ENCODE measurements at regions not wholly inside any gene's neighbourhood (a gene's known extent, or its start where the extent isn't known, plus 50 kb on each side); places are given as distances from the start of the nearest gene placed in this dataset.

- Histone ChIP-seq H3K36me3 (ENCODE audit: control insufficient read depth in 3 of 3, insufficient read depth in 3 of 3, low read length in 3 of 3) (no peaks in the 10 kb centered on the region), H3K9ac (ENCODE audit: low read depth in 1 of 3, low read length in 3 of 3) (no peak overlapping the region), H3K4me3 (ENCODE audit: low read length in 3 of 3) (no peak overlapping the region), H3K27ac (ENCODE audit: low read depth, low read length) (no peak overlapping the region), H3K27me3 (ENCODE audit: control insufficient read depth in 3 of 3, insufficient read depth in 3 of 3, low read length in 3 of 3) (peaks cover 16 to 30% (median 27%) of the 10 kb centered on the region in 3 donors), H3K4me1 (ENCODE audit: control insufficient read depth in 3 of 3, insufficient read depth in 3 of 3, low read length in 3 of 3) (peaks cover 3 to 7% (median 5%) of the 10 kb centered on the region in 3 donors), H3K9me3 (ENCODE audit: control insufficient read depth in 3 of 3, low read length in 3 of 3) (no peaks in the 10 kb centered on the region)
These were observed 123.4 kb downstream of the OLFM1 start for GRCh38 chr9:135210676-135211523.

GRCh38 chr9:135211524-135211890 lies 124.0 kb downstream of the OLFM1 start:
- Histone ChIP-seq H3K9ac (ENCODE audit: low read depth in 1 of 3, low read length in 3 of 3) (no peak overlapping the region), H3K4me3 (ENCODE audit: low read length in 3 of 3) (no peak overlapping the region), H3K9me3 (ENCODE audit: control insufficient read depth in 3 of 3, low read length in 3 of 3) (no peaks in the 10 kb centered on the region), H3K27me3 (ENCODE audit: control insufficient read depth in 3 of 3, insufficient read depth in 3 of 3, low read length in 3 of 3) (peaks cover 22 to 36% (median 34%) of the 10 kb centered on the region in 3 donors), H3K27ac (ENCODE audit: low read depth, low read length) (no peak overlapping the region), H3K4me1 (ENCODE audit: control insufficient read depth in 3 of 3, insufficient read depth in 3 of 3, low read length in 3 of 3) (peaks cover 5 to 9% (median 7%) of the 10 kb centered on the region in 3 donors), H3K36me3 (ENCODE audit: control insufficient read depth in 3 of 3, insufficient read depth in 3 of 3, low read length in 3 of 3) (no peaks in the 10 kb centered on the region)

DNA sequence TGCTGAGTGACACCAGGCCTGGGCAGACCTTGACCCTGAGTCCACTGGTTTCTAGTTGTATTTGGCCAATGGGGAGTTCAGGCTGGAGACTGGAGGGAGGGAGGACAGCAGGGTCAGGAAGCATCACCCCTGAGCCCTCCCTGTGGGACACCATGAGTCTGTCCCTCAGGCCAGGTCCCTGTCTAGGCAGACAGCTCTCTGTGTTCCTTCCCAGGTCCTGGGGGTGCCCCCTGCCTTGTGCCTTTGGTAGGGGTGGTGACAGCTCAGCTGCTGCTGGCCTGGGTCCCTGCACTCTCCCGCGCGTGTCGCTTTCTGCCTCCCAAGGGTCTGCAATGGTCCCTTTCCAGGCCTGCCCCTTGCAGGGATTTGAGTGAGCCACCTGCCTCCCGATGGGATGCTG lies 125.5 kb downstream of the OLFM1 start:
- H3K4me1 ChIP-seq (ENCODE audit: control insufficient read depth in 3 of 3, insufficient read depth in 3 of 3, low read length in 3 of 3) = peaks cover 9 to 20% (median 13%) of the 10 kb centered on the region in 3 donors
- H3K4me3 ChIP-seq (ENCODE audit: low read length in 3 of 3) = no peak overlapping the region
- no peak overlapping the region for H3K27ac ChIP-seq (ENCODE audit: low read depth, low read length)
- no peaks in the 10 kb centered on the region for H3K9me3 ChIP-seq (ENCODE audit: control insufficient read depth in 3 of 3, low read length in 3 of 3)
- H3K27me3 ChIP-seq (ENCODE audit: control insufficient read depth in 3 of 3, insufficient read depth in 3 of 3, low read length in 3 of 3) = peaks cover 33 to 51% (median 48%) of the 10 kb centered on the region in 3 donors
- H3K9ac ChIP-seq (ENCODE audit: low read depth in 1 of 3, low read length in 3 of 3) = no peak overlapping the region
- no peaks in the 10 kb centered on the region for H3K36me3 ChIP-seq (ENCODE audit: control insufficient read depth in 3 of 3, insufficient read depth in 3 of 3, low read length in 3 of 3)

DNA sequence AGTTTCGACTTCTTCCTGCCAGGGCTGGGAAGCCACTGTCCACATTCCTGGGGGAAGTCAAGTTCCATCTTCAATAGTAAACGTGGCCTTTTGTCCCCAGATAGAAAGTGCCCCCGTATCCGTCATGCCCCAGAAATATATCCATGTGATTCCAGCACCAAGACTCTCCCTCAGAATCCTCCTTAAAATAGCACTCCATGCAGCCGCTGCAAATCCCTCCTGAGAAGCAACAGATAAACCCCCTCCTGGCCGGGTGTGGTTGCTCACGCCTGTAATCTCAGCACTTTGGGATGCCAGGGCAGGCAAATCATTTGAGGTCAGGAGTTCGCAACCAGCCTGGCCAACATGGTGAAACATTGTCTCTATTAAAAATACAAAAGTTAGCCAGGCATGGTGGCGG lies 126.1 kb downstream of the OLFM1 start:
- no peak overlapping the region for H3K27ac ChIP-seq (ENCODE audit: low read depth, low read length)
- no peak overlapping the region for H3K9ac ChIP-seq (ENCODE audit: low read depth in 1 of 3, low read length in 3 of 3)
- no peak overlapping the region for H3K4me3 ChIP-seq (ENCODE audit: low read length in 3 of 3)
- H3K4me1 ChIP-seq (ENCODE audit: control insufficient read depth in 3 of 3, insufficient read depth in 3 of 3, low read length in 3 of 3) = peaks cover 13 to 25% (median 14%) of the 10 kb centered on the region in 3 donors
- peaks cover 38 to 57% (median 52%) of the 10 kb centered on the region in 3 donors for H3K27me3 ChIP-seq (ENCODE audit: control insufficient read depth in 3 of 3, insufficient read depth in 3 of 3, low read length in 3 of 3)
- H3K9me3 ChIP-seq (ENCODE audit: control insufficient read depth in 3 of 3, low read length in 3 of 3) = no peaks in the 10 kb centered on the region
- H3K36me3 ChIP-seq (ENCODE audit: control insufficient read depth in 3 of 3, insufficient read depth in 3 of 3, low read length in 3 of 3) = no peaks in the 10 kb centered on the region

GRCh38 chr9:135214054-135214640 lies 126.7 kb downstream of the OLFM1 start:
- no peak overlapping the region for H3K27ac ChIP-seq (ENCODE audit: low read depth, low read length)
- H3K27me3 ChIP-seq (ENCODE audit: control insufficient read depth in 3 of 3, insufficient read depth in 3 of 3, low read length in 3 of 3) = peaks cover 43 to 62% (median 56%) of the 10 kb centered on the region in 3 donors
- H3K9ac ChIP-seq (ENCODE audit: low read depth in 1 of 3, low read length in 3 of 3) = no peak overlapping the region
- H3K4me3 ChIP-seq (ENCODE audit: low read length in 3 of 3) = no peak overlapping the region
- no peaks in the 10 kb centered on the region for H3K36me3 ChIP-seq (ENCODE audit: control insufficient read depth in 3 of 3, insufficient read depth in 3 of 3, low read length in 3 of 3)
- peaks cover 13 to 25% (median 17%) of the 10 kb centered on the region in 3 donors for H3K4me1 ChIP-seq (ENCODE audit: control insufficient read depth in 3 of 3, insufficient read depth in 3 of 3, low read length in 3 of 3)
- H3K9me3 ChIP-seq (ENCODE audit: control insufficient read depth in 3 of 3, low read length in 3 of 3) = no peaks in the 10 kb centered on the region

GRCh38 chr9:135214706-135215105 lies 127.2 kb downstream of the OLFM1 start:
- H3K27me3 ChIP-seq (ENCODE audit: control insufficient read depth in 3 of 3, insufficient read depth in 3 of 3, low read length in 3 of 3) = peaks cover 43 to 65% (median 60%) of the 10 kb centered on the region in 3 donors
- H3K36me3 ChIP-seq (ENCODE audit: control insufficient read depth in 3 of 3, insufficient read depth in 3 of 3, low read length in 3 of 3) = no peaks in the 10 kb centered on the region
- H3K9me3 ChIP-seq (ENCODE audit: control insufficient read depth in 3 of 3, low read length in 3 of 3) = no peaks in the 10 kb centered on the region
- H3K27ac ChIP-seq (ENCODE audit: low read depth, low read length) = no peak overlapping the region
- H3K9ac ChIP-seq (ENCODE audit: low read depth in 1 of 3, low read length in 3 of 3) = no peak overlapping the region
- H3K4me3 ChIP-seq (ENCODE audit: low read length in 3 of 3) = no peak overlapping the region
- H3K4me1 ChIP-seq (ENCODE audit: control insufficient read depth in 3 of 3, insufficient read depth in 3 of 3, low read length in 3 of 3) = peaks cover 13 to 25% (median 17%) of the 10 kb centered on the region in 3 donors

DNA sequence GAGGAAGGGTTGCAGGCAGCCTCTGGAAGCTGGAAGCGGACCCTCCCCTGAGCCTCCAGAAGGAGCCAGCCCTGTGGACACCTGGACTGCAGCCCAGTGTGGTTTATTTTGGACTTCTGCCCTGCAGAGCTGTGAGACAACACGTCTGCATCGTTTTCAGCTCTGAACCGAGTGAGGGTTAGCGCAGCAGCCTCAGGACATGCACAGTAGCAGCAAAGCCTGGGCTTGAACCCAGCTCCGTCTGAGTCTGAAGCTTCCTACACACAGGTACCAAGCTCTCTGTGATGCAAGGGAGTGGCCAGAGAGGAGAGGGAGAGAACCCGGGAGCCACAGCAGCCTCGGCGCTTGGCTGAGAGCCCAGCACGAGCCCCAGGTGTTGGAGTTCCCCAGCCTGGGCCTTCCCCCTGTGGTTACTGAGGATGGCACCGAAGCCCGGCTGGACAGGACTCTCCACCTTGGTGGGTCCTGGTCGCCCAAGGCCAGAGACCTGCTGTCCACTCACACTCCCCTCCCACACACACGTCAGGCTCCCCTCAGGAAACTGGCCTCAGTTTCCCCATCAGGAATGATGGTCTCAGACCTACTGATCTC lies 128.2 kb downstream of the OLFM1 start:
- H3K9ac ChIP-seq (ENCODE audit: low read depth in 1 of 3, low read length in 3 of 3) = no peak overlapping the region
- no peaks in the 10 kb centered on the region for H3K36me3 ChIP-seq (ENCODE audit: control insufficient read depth in 3 of 3, insufficient read depth in 3 of 3, low read length in 3 of 3)
- peaks cover 50 to 73% (median 69%) of the 10 kb centered on the region in 3 donors for H3K27me3 ChIP-seq (ENCODE audit: control insufficient read depth in 3 of 3, insufficient read depth in 3 of 3, low read length in 3 of 3)
- H3K4me3 ChIP-seq (ENCODE audit: low read length in 3 of 3) = no peak overlapping the region
- H3K4me1 ChIP-seq (ENCODE audit: control insufficient read depth in 3 of 3, insufficient read depth in 3 of 3, low read length in 3 of 3) = peaks cover 13 to 25% (median 17%) of the 10 kb centered on the region in 3 donors
- no peaks in the 10 kb centered on the region for H3K9me3 ChIP-seq (ENCODE audit: control insufficient read depth in 3 of 3, low read length in 3 of 3)
- H3K27ac ChIP-seq (ENCODE audit: low read depth, low read length) = no peak overlapping the region

DNA sequence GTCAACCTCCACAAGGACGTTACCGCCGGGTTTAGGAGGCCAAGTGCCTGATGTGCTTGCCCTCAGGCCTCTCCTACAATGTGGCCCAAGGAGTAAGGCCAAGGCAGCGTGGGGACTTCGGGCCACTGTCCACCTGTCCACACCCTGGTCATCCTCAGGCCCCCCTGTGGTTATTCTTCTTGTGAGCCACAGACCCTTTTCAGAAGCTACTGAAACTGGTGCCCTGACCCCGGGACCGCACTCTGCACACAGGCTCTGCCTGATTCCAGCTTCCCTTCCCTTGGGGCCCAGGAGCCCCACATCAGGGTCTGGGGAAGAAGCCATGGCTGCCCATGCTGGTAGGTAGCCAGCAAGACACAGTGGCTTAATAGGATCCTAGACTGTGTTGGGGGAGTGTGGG lies 128.8 kb downstream of the OLFM1 start:
- no peaks in the 10 kb centered on the region for H3K9me3 ChIP-seq (ENCODE audit: control insufficient read depth in 3 of 3, low read length in 3 of 3)
- H3K9ac ChIP-seq (ENCODE audit: low read depth in 1 of 3, low read length in 3 of 3) = no peak overlapping the region
- H3K27me3 ChIP-seq (ENCODE audit: control insufficient read depth in 3 of 3, insufficient read depth in 3 of 3, low read length in 3 of 3) = peaks cover 53 to 74% (median 74%) of the 10 kb centered on the region in 3 donors
- H3K36me3 ChIP-seq (ENCODE audit: control insufficient read depth in 3 of 3, insufficient read depth in 3 of 3, low read length in 3 of 3) = no peaks in the 10 kb centered on the region
- no peak overlapping the region for H3K4me3 ChIP-seq (ENCODE audit: low read length in 3 of 3)
- peaks cover 15 to 25% (median 17%) of the 10 kb centered on the region in 3 donors for H3K4me1 ChIP-seq (ENCODE audit: control insufficient read depth in 3 of 3, insufficient read depth in 3 of 3, low read length in 3 of 3)
- no peak overlapping the region for H3K27ac ChIP-seq (ENCODE audit: low read depth, low read length)

GRCh38 chr9:135216791-135217441 lies 129.4 kb downstream of the OLFM1 start:
- Histone ChIP-seq H3K9ac (ENCODE audit: low read depth in 1 of 3, low read length in 3 of 3) (no peak overlapping the region), H3K36me3 (ENCODE audit: control insufficient read depth in 3 of 3, insufficient read depth in 3 of 3, low read length in 3 of 3) (no peaks in the 10 kb centered on the region), H3K4me3 (ENCODE audit: low read length in 3 of 3) (no peak overlapping the region), H3K27me3 (ENCODE audit: control insufficient read depth in 3 of 3, insufficient read depth in 3 of 3, low read length in 3 of 3) (peaks cover 60 to 81% (median 78%) of the 10 kb centered on the region in 3 donors), H3K4me1 (ENCODE audit: control insufficient read depth in 3 of 3, insufficient read depth in 3 of 3, low read length in 3 of 3) (peaks cover 17 to 25% (median 17%) of the 10 kb centered on the region in 3 donors), H3K27ac (ENCODE audit: low read depth, low read length) (no peak overlapping the region), H3K9me3 (ENCODE audit: control insufficient read depth in 3 of 3, low read length in 3 of 3) (no peaks in the 10 kb centered on the region)
